HL-60 (cell line): ENCODE measurements at regions not wholly inside any gene's neighbourhood (a gene's known extent, or its start where the extent isn't known, plus 50 kb on each side); places are given as distances from the start of the nearest gene placed in this dataset.

Experiments
- DNase-seq, 2 experiments: peaks; one replicate each; pipeline ENCODE4 v3.0.0-alpha.2; 2010 to 2020; ENCODE audit warnings: low read depth in 1 of 2, low spot score in 1 of 2
- H3K27ac ChIP-seq: fragments of 250-450 bp; sonication (Bioruptor Pico); replicated peaks from 2 replicates; pipeline ENCODE4 v1.5.1; 2020; ENCODE audit warnings: mild to moderate bottlenecking, moderate library complexity
- H3K27me3 ChIP-seq: fragments of 250-450 bp; sonication (Bioruptor Pico); 2 replicates; pipeline ENCODE4 v1.5.1; 2021; ENCODE audit warnings: mild to moderate bottlenecking, moderate library complexity; ENCODE audit not compliant: insufficient read depth, poor library complexity, severe bottlenecking
- H3K4me3 ChIP-seq: replicated peaks from 2 replicates; pipeline ENCODE4 v1.5.1; 2011; ENCODE audit warnings: mild to moderate bottlenecking, control low read depth, low read length; ENCODE audit not compliant: insufficient read depth
- GABPA ChIP-seq: IDR thresholded peaks from 2 replicates; pipeline ENCODE4 v1.6.1; 2012; ENCODE audit warnings: low read depth
- POLR2AphosphoS5 ChIP-seq: IDR thresholded peaks from 2 replicates; pipeline ENCODE4 v1.6.1; 2012; ENCODE audit warnings: low read depth
- SPI1 ChIP-seq: IDR thresholded peaks from 2 replicates; pipeline ENCODE4 v1.6.1; 2012; ENCODE audit warnings: low read depth, mild to moderate bottlenecking, borderline replicate concordance
- TF ChIP-seq, protein P1 (sequence below): IDR thresholded peaks from 2 replicates; pipeline ENCODE4 v1.6.1; 2012; ENCODE audit warnings: low read depth; ENCODE audit not compliant: insufficient replicate concordance
- TF ChIP-seq, protein P2 (sequence below): IDR thresholded peaks from one replicate; pipeline ENCODE4 v1.5.1; 2011; ENCODE audit warnings: low read length, control low read depth, inconsistent platforms; ENCODE audit not compliant: insufficient read depth

DNA sequence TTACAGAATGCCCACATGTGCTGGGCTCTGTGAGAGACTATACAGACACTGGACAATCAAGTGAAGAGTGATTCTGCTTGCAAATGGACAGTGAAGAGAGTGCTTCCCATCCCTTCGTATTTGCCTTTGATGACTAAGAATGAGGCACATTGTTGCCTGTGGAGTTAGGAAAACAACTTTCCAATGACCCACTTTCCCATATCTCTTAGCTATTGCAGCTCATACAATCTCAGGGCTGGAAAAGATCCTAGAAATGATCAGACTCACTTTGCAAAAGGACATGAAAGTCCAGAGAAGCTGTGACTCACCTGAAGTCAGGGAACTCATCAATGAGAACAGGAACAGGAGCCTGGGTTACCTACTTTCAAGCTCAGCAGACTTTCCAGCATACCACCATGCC lies 440.5 kb upstream of the TCF4 start:
- H3K27ac ChIP-seq = no peak overlapping the region
- no peak for DNase-seq
- H3K4me3 ChIP-seq = no peak overlapping the region
- TF ChIP-seq SPI1 = no peak
- TF ChIP-seq, protein P1, sequence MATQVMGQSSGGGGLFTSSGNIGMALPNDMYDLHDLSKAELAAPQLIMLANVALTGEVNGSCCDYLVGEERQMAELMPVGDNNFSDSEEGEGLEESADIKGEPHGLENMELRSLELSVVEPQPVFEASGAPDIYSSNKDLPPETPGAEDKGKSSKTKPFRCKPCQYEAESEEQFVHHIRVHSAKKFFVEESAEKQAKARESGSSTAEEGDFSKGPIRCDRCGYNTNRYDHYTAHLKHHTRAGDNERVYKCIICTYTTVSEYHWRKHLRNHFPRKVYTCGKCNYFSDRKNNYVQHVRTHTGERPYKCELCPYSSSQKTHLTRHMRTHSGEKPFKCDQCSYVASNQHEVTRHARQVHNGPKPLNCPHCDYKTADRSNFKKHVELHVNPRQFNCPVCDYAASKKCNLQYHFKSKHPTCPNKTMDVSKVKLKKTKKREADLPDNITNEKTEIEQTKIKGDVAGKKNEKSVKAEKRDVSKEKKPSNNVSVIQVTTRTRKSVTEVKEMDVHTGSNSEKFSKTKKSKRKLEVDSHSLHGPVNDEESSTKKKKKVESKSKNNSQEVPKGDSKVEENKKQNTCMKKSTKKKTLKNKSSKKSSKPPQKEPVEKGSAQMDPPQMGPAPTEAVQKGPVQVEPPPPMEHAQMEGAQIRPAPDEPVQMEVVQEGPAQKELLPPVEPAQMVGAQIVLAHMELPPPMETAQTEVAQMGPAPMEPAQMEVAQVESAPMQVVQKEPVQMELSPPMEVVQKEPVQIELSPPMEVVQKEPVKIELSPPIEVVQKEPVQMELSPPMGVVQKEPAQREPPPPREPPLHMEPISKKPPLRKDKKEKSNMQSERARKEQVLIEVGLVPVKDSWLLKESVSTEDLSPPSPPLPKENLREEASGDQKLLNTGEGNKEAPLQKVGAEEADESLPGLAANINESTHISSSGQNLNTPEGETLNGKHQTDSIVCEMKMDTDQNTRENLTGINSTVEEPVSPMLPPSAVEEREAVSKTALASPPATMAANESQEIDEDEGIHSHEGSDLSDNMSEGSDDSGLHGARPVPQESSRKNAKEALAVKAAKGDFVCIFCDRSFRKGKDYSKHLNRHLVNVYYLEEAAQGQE = no peak
- TF ChIP-seq, protein P2, sequence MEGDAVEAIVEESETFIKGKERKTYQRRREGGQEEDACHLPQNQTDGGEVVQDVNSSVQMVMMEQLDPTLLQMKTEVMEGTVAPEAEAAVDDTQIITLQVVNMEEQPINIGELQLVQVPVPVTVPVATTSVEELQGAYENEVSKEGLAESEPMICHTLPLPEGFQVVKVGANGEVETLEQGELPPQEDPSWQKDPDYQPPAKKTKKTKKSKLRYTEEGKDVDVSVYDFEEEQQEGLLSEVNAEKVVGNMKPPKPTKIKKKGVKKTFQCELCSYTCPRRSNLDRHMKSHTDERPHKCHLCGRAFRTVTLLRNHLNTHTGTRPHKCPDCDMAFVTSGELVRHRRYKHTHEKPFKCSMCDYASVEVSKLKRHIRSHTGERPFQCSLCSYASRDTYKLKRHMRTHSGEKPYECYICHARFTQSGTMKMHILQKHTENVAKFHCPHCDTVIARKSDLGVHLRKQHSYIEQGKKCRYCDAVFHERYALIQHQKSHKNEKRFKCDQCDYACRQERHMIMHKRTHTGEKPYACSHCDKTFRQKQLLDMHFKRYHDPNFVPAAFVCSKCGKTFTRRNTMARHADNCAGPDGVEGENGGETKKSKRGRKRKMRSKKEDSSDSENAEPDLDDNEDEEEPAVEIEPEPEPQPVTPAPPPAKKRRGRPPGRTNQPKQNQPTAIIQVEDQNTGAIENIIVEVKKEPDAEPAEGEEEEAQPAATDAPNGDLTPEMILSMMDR = no peak
- no peaks in the 10 kb centered on the region for H3K27me3 ChIP-seq

DNA sequence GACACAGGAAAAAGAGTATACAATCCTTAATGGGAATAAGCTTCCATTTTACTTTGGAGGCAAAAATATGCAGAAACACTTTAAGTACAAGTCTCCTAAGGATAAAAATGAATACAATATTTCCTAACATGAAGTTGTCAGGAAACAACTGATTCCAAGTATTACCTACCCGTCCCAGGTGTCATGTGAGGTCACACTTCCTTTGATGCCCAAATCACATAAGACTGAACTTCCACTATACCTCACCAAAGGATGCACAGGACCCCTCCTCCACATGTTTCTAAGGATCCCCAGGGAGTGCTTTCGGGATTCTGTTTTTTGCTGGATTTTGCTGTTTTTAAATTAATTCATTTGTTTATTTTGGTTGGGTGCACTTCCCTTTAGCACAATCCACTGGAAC lies 438.5 kb upstream of the TCF4 start:
- Histone ChIP-seq H3K27ac (no peak overlapping the region), H3K4me3 (no peak overlapping the region), H3K27me3 (no peaks in the 10 kb centered on the region)
- no peak for DNase-seq
- TF ChIP-seq, protein P2 = no peak
- TF ChIP-seq SPI1 (no peak), POLR2AphosphoS5 (no peak), GABPA (no peak)
- TF ChIP-seq, protein P1 = no peak

DNA sequence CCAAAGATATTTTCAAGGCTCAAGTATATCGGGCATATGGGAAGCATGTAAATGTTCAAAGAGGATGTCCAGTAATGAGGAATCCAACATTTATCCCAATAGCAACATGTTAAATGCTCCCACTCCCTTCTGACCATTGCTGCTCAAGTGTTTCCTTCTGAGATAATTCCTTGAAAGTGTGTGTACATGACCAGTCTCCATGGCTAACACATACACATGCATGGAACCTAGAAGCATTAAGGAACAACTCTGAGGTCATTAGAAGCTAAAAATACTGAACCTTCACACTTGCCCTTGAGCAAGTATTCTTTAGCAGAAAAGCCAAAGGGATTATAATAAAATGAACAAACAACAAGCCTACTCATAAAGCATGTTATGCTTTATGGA lies 433.8 kb upstream of the TCF4 start:
- Histone ChIP-seq H3K27ac (no peak overlapping the region), H3K4me3 (no peak overlapping the region), H3K27me3 (no peaks in the 10 kb centered on the region)
- no peak for TF ChIP-seq SPI1
- TF ChIP-seq POLR2AphosphoS5 = no peak
- TF ChIP-seq, protein P2 = no peak
- no peak for TF ChIP-seq GABPA
- TF ChIP-seq, protein P1 = no peak
- DNase-seq = no peak
